H1 (cell line): ENCODE measurements at regions not wholly inside any gene's neighbourhood (a gene's known extent, or its start where the extent isn't known, plus 50 kb on each side); places are given as distances from the start of the nearest gene placed in this dataset.
A peak's percentile ranks its signal among the peaks of the same experiment; 100 is the strongest.

ENCODE experiments used
- CTCF ChIA-PET: fragments of 300-600 bp; sonication (Branson Sonifier 250); formaldehyde crosslinking; loops from one replicate; lab custom pipeline; 2021; ENCODE audit not compliant: partially characterized antibody; lab: Charles Lee
- POLR2A ChIA-PET: fragments of 300-600 bp; sonication (Branson Sonifier 250); formaldehyde crosslinking; loops from one replicate; lab custom pipeline; 2021; ENCODE audit warnings: inconsistent platforms; ENCODE audit not compliant: partially characterized antibody; lab: Charles Lee
- DNase-seq, 2 experiments: peaks; one replicate each; pipeline versions ENCODE4 v3.0.0 to v3.0.0-alpha.2; 2010 to 2022; ENCODE audit warnings: low spot score in 2 of 2, low read depth in 1 of 2, mixed read lengths in 1 of 2
- FAIRE-seq: peaks from 2 replicates; lab custom pipeline; 2011; peaks lifted over from hg19 to GRCh38; lab: Jason Lieb, UNC
- H2AFZ ChIP-seq: 2 replicates; pipeline ENCODE4 v1.8.1; 2012; ENCODE audit warnings: low read length, inconsistent platforms
- H2AK5ac ChIP-seq: 2 replicates; pipeline ENCODE4 v1.6.1; 2013; ENCODE audit warnings: low read depth, low read length
- H2BK120ac ChIP-seq: replicated peaks from 2 replicates; pipeline ENCODE3; 2013; ENCODE audit warnings: low read depth, low read length, inconsistent platforms
- H2BK12ac ChIP-seq: 2 replicates; pipeline ENCODE4 v1.6.1; 2013; ENCODE audit warnings: low read depth, low read length
- H2BK15ac ChIP-seq: 2 replicates; pipeline ENCODE4 v1.6.1; 2013; ENCODE audit warnings: low read length
- H2BK20ac ChIP-seq: 2 replicates; pipeline ENCODE4 v1.6.1; 2013; ENCODE audit warnings: low read length
- H2BK5ac ChIP-seq: 2 replicates; pipeline ENCODE4 v1.6.1; 2013; ENCODE audit warnings: low read depth, low read length
- H3K14ac ChIP-seq: 2 replicates; pipeline ENCODE4 v1.6.1; 2013; ENCODE audit warnings: inconsistent platforms; ENCODE audit not compliant: insufficient read length
- H3K18ac ChIP-seq: 2 replicates; pipeline ENCODE4 v1.6.1; 2013; ENCODE audit warnings: low read length; ENCODE audit errors: extremely low read depth
- H3K23ac ChIP-seq: 2 replicates; pipeline ENCODE4 v1.6.1; 2013; ENCODE audit warnings: inconsistent platforms; ENCODE audit not compliant: insufficient read length
- H3K23me2 ChIP-seq: 2 replicates; pipeline ENCODE4 v1.6.1; 2013; ENCODE audit warnings: low read depth, low read length
- H3K27ac ChIP-seq: 2 replicates; pipeline ENCODE4 v1.6.1; 2011; ENCODE audit warnings: low read depth, low read length, inconsistent platforms
- H3K27me3 ChIP-seq, 4 experiments: replicated peaks in 1 of 4; 1 replicate in 1 of 4; 2 replicates in 3 of 4; pipeline versions ENCODE4 v1.6.1 to v1.8.1; 2011 to 2013; ENCODE audit warnings: low read length in 3 of 4, mild to moderate bottlenecking in 3 of 4, inconsistent platforms in 2 of 4, mixed read lengths in 2 of 4, moderate library complexity in 1 of 4; ENCODE audit not compliant: control insufficient read depth in 3 of 4, insufficient read depth in 3 of 4; ENCODE audit errors: extremely low read depth in 1 of 4
- H3K36me3 ChIP-seq, 4 experiments: 2 replicates each; pipeline versions ENCODE4 v1.6.1 to v1.8.1; 2011 to 2013; ENCODE audit warnings: mild to moderate bottlenecking in 4 of 4, low read length in 3 of 4, moderate library complexity in 2 of 4, control low read depth in 1 of 4, inconsistent platforms in 1 of 4; ENCODE audit not compliant: insufficient read depth in 4 of 4, control insufficient read depth in 2 of 4
- H3K4ac ChIP-seq: replicated peaks from 2 replicates; pipeline ENCODE3; 2013; ENCODE audit warnings: low read length, low read depth, mixed read lengths, inconsistent platforms; ENCODE audit not compliant: insufficient read length
- H3K4me1 ChIP-seq, 4 experiments: replicated peaks in 1 of 4; 1 replicate in 1 of 4; 2 replicates in 3 of 4; pipeline versions ENCODE4 v1.6.1 to v1.8.1; 2011 to 2013; ENCODE audit warnings: low read length in 3 of 4, inconsistent platforms in 2 of 4, mixed read lengths in 1 of 4; ENCODE audit not compliant: insufficient read depth in 4 of 4, control insufficient read depth in 3 of 4
- H3K4me2 ChIP-seq, 2 experiments: 2 replicates each; pipeline versions ENCODE4 v1.6.1 to v1.8.1; 2011 to 2013; ENCODE audit warnings: low read depth in 2 of 2, low read length in 2 of 2, control low read depth in 1 of 2, inconsistent platforms in 1 of 2, mild to moderate bottlenecking in 1 of 2; ENCODE audit not compliant: insufficient read depth in 1 of 2
- H3K4me3 ChIP-seq, 4 experiments: fragments of 200-600, 300-600 bp in 1 of 4; sonication (generic), shearing (Covaris generic), sonication (Bioruptor Twin) in 1 of 4; 2 replicates each; pipeline versions ENCODE4 v1.5.1 to v1.8.1; 2011 to 2016; ENCODE audit warnings: low read length in 4 of 4, low read depth in 3 of 4, control low read depth in 2 of 4, inconsistent platforms in 2 of 4, mild to moderate bottlenecking in 2 of 4, mixed read lengths in 1 of 4, moderate library complexity in 1 of 4; ENCODE audit not compliant: insufficient read depth in 2 of 4; ENCODE audit errors: extremely low read depth in 1 of 4
- H3K56ac ChIP-seq: replicated peaks from 2 replicates; pipeline ENCODE3; 2013; ENCODE audit warnings: low read depth, mild to moderate bottlenecking, mixed read lengths, low read length, inconsistent platforms; ENCODE audit not compliant: insufficient read length
- H3K79me1 ChIP-seq: 2 replicates; pipeline ENCODE4 v1.6.1; 2013; ENCODE audit warnings: low read depth, low read length, control low read depth
- H3K79me2 ChIP-seq, 2 experiments: 2 replicates each; pipeline versions ENCODE4 v1.6.1 to v1.8.1; 2012 to 2013; ENCODE audit warnings: low read length in 2 of 2, mild to moderate bottlenecking in 2 of 2, inconsistent platforms in 1 of 2; ENCODE audit not compliant: insufficient read depth in 2 of 2, control insufficient read depth in 1 of 2
- H3K9ac ChIP-seq, 4 experiments: replicated peaks in 1 of 4; 1 replicate in 1 of 4; 2 replicates in 3 of 4; pipeline versions ENCODE4 v1.6.1 to v1.8.1; 2011 to 2013; ENCODE audit warnings: low read depth in 3 of 4, low read length in 3 of 4, control low read depth in 2 of 4, mild to moderate bottlenecking in 2 of 4, moderate library complexity in 2 of 4, inconsistent platforms in 1 of 4; ENCODE audit errors: extremely low read depth in 1 of 4
- H3K9me3 ChIP-seq, 2 experiments: 2 replicates each; pipeline versions ENCODE4 v1.6.1 to v1.8.1; 2012 to 2013; ENCODE audit warnings: mild to moderate bottlenecking in 2 of 2, moderate library complexity in 2 of 2, control low read depth in 1 of 2, inconsistent platforms in 1 of 2, low read depth in 1 of 2, low read length in 1 of 2, mixed read lengths in 1 of 2; ENCODE audit not compliant: insufficient read depth in 2 of 2
- H4K20me1 ChIP-seq, 2 experiments: replicated peaks in 1 of 2; 2 replicates each; pipeline versions ENCODE3 to v1.8.1; 2011 to 2013; ENCODE audit warnings: inconsistent platforms in 2 of 2, low read length in 2 of 2, mild to moderate bottlenecking in 1 of 2; ENCODE audit not compliant: insufficient read depth in 2 of 2, control insufficient read depth in 1 of 2
- H4K5ac ChIP-seq: 2 replicates; pipeline ENCODE4 v1.6.1; 2013; ENCODE audit warnings: low read length, low read depth, mixed read lengths, inconsistent platforms; ENCODE audit not compliant: insufficient read length
- H4K8ac ChIP-seq: 2 replicates; pipeline ENCODE4 v1.8.0; 2013; ENCODE audit warnings: mild to moderate bottlenecking, moderate library complexity, low read length, inconsistent platforms; ENCODE audit not compliant: insufficient read depth; ENCODE audit errors: extremely low read depth
- H4K91ac ChIP-seq: replicated peaks from 2 replicates; pipeline ENCODE3; 2013; ENCODE audit warnings: low read length, mixed read lengths, inconsistent platforms; ENCODE audit not compliant: insufficient read length
- JUND ChIP-seq: IDR thresholded peaks from 2 replicates; pipeline ENCODE4 v1.6.1; 2011; ENCODE audit warnings: mild to moderate bottlenecking, improper control_type of control experiment, low read length
- MAFK ChIP-seq: IDR thresholded peaks from 2 replicates; pipeline ENCODE4 v1.6.1; 2012; ENCODE audit warnings: low read depth, mild to moderate bottlenecking, improper control_type of control experiment, low read length
- POLR2AphosphoS5 ChIP-seq: IDR thresholded peaks from 2 replicates; pipeline ENCODE4 v1.6.1; 2011; ENCODE audit warnings: low read depth, low read length
- RFX5 ChIP-seq: IDR thresholded peaks from 2 replicates; pipeline ENCODE4 v1.6.1; 2011; ENCODE audit warnings: low read depth, low read length, improper control_type of control experiment, borderline replicate concordance
- WGBS, 2 experiments: shearing (Covaris generic) in 1 of 2; methylation state at CpG; one replicate each; pipeline versions ENCODE4 v1.1.6 to v1.1.7; 2013 to 2015; ENCODE audit warnings: low lambda C conversion rate in 2 of 2, mixed read lengths in 2 of 2, inconsistent platforms in 1 of 2, low coverage in 1 of 2, missing lambda C conversion rate in 1 of 2; ENCODE audit not compliant: insufficient replicate concordance in 2 of 2, insufficient coverage in 1 of 2, insufficient read length in 1 of 2; ENCODE audit errors: extremely low coverage in 1 of 2, missing lambda C conversion rate in 1 of 2; 5-methylcytosine and 5-hydroxymethylcytosine counted together

DNA sequence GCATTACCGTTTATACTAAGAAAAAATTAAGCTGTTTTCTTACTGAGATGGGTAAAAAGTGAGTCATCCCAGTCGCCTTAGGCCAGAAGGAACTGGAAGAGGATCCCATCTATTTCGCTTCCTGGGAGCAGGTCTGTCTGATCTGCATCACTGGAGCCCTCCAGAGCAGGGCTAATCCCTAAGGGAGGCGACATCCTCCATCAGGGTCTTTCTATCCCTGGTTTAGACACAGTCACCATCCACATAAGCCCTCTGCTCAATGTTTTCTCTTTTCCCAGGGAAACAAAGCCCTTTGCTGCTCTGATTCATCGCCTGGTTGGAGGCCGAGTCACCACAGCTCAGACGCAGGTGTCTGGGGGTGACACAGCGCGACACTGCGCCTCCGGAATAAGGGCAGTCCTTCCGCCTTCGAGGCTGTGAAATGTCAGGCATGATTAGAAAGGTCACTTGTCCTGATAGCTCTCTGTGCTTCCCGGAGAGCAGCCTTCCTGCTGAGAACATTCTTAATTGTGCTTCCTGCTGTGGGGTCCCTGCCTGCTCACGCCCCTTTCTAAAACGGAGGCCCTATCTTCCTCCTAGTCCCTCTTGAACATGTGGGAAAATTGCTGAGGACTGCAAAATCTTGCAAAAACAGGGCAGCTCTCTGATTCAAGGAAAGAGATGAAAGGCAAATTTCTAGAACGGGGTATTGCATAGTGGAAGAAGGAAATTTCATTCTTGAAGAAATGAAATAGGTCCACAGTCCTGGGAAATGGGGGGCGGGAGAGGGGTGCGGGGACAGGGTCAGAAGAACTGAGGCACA lies 56.3 kb downstream of the MARCHF4 start:
- H2AFZ ChIP-seq, result no peak overlapping the region; the same call in 1 of the 2 replicates
- no peak overlapping the region for H4K91ac ChIP-seq
- 72% methylated on average over 19 of the region's 19 CpGs; no CpG with 5 or more reads in 1 of the 2 experiments for whole genome bisulfite sequencing, 2 experiments
- H3K4ac ChIP-seq, result no peak overlapping the region
- no peak overlapping the region for H2AK5ac ChIP-seq
- H3K4me3 ChIP-seq, result no peak overlapping the region
- no peaks in the 10 kb centered on the region for H3K79me1 ChIP-seq
- no peaks in the 10 kb centered on the region for H3K36me3 ChIP-seq
- H3K79me2 ChIP-seq, result no peaks in the 10 kb centered on the region
- no peak for FAIRE-seq
- H3K23ac ChIP-seq, result no peak overlapping the region
- H3K23me2 ChIP-seq, result no peaks in the 10 kb centered on the region
- TF ChIP-seq MAFK (0 out of 2 replicates have a peak, but pooled peaks have one; percentile 9), POLR2AphosphoS5 (no peak), JUND (0 out of 2 replicates have a peak, but pooled peaks have one; percentile 2), RFX5 (no peak)
- H3K14ac ChIP-seq, result no peak overlapping the region
- no peaks in the 10 kb centered on the region for H3K9me3 ChIP-seq
- peak overlapping the region; percentile 47; the same call in 1 of the 2 replicates for H2BK5ac ChIP-seq
- no peak overlapping the region for H2BK20ac ChIP-seq
- 0 out of 2 replicates have a peak overlapping the region, but pooled peaks have one; percentile 27 for H2BK12ac ChIP-seq
- peak overlapping the region; percentile 12 to 22; a peak in 3 of 4 replicates for H3K4me2 ChIP-seq
- no peak overlapping the region for H3K56ac ChIP-seq
- no peaks in the 10 kb centered on the region for H3K27me3 ChIP-seq
- H4K8ac ChIP-seq, result no peak overlapping the region
- H3K18ac ChIP-seq, result no peak overlapping the region
- 0 out of 2 replicates have a peak overlapping the region, but pooled peaks have one; percentile 25 for H2BK15ac ChIP-seq
- CTCF ChIA-PET, result interaction anchor here (0.8 to 1.5 kb wide), 4 partner anchors 12 to 32 kb away, joined by 3 to 9 read pairs (median 3); no protein-coding TSS in a partner anchor
- no peak overlapping the region for H3K27ac ChIP-seq
- no peak overlapping the region for H3K9ac ChIP-seq
- H4K20me1 ChIP-seq, result no peaks in the 10 kb centered on the region
- H4K5ac ChIP-seq, result no peak overlapping the region
- no peak overlapping the region for H2BK120ac ChIP-seq
- no peak for DNase-seq
- H3K4me1 ChIP-seq, result peaks cover 3 to 16% (median 10%) of the 10 kb centered on the region in 4 experiments; a peak in 6 of 7 replicates
- POLR2A ChIA-PET, result interaction anchor here (0.8 to 1.5 kb wide), 2 partner anchors 12 to 18 kb away, joined by 3 read pairs; no protein-coding TSS in a partner anchor
